A673 (cell line): ENCODE measurements at regions not wholly inside any gene's neighbourhood (a gene's known extent, or its start where the extent isn't known, plus 50 kb on each side); places are given as distances from the start of the nearest gene placed in this dataset.

Experiments
- CTCF ChIP-seq: fragments of 300-800, 200-600 bp; sonication (generic); conservative IDR thresholded peaks from 2 replicates; pipeline ENCODE4 v1.5.1; 2017; ENCODE audit warnings: low read depth, mild to moderate bottlenecking, antibody characterized with exemption, low read length, moderate library complexity, mixed read lengths
- EZH2 ChIP-seq: fragments of 200-600 bp; sonication (generic); IDR thresholded peaks from 2 replicates; pipeline ENCODE4 v1.6.1; 2017; ENCODE audit warnings: borderline replicate concordance, low read depth, mild to moderate bottlenecking, mixed read lengths, antibody characterized with exemption, low read length; ENCODE audit not compliant: poor library complexity, severe bottlenecking

GRCh38 chr21:25097648-25098047, 509.6 kb downstream of the MRPL39 start:
- no peak for TF ChIP-seq CTCF
- no peak for TF ChIP-seq EZH2
